ENCODE measurements at regions not wholly inside any gene's neighbourhood (a gene's known extent, or its start where the extent isn't known, plus 50 kb on each side); places are given as distances from the start of the nearest gene placed in this dataset.
"Not testable (repeated sequence)": the region's sequence is repeated elsewhere in the genome, so short reads cannot be mapped to it uniquely, and the experiment has no call there.

GRCh38 chr2:66242888-66243287 is 192.0 kb upstream of the MEIS1 start:
- TF ChIP-seq CTCF, EZH2phosphoT487 (IDR thresholded peaks at IDR 0.05; ENCODE audit: low read length): not testable (repeated sequence)
